Vagina (tissue), 2 donors: ENCODE measurements at regions not wholly inside any gene's neighbourhood (a gene's known extent, or its start where the extent isn't known, plus 50 kb on each side); places are given as distances from the start of the nearest gene placed in this dataset.

ENCODE experiments used
- POLR2A ChIP-seq, 2 donors: fragments of 450-650 bp; IDR thresholded peaks; one replicate each; pipeline ENCODE4 v1.6.1; 2017; ENCODE audit warnings: antibody characterized with exemption in 2 of 2, mild to moderate bottlenecking in 2 of 2, moderate library complexity in 2 of 2
- POLR2AphosphoS5 ChIP-seq, 2 donors: sonication (generic); formaldehyde crosslinking; IDR thresholded peaks; one replicate each; pipeline ENCODE4 v1.9.0; 2017; ENCODE audit warnings: antibody characterized with exemption in 2 of 2, mild to moderate bottlenecking in 2 of 2, low read depth in 1 of 2; ENCODE audit not compliant: insufficient read depth in 1 of 2
- TF ChIP-seq, protein P1 (sequence below), 3 experiments: fragments of 450-650 bp in 2 of 3; fragments of 200-600 bp in 1 of 3; sonication (generic) in 1 of 3; IDR thresholded peaks; one replicate each; pipeline ENCODE4 v1.5.1; 2017 to 2019; ENCODE audit warnings: antibody characterized with exemption in 3 of 3, mild to moderate bottlenecking in 2 of 3, moderate library complexity in 2 of 3

DNA sequence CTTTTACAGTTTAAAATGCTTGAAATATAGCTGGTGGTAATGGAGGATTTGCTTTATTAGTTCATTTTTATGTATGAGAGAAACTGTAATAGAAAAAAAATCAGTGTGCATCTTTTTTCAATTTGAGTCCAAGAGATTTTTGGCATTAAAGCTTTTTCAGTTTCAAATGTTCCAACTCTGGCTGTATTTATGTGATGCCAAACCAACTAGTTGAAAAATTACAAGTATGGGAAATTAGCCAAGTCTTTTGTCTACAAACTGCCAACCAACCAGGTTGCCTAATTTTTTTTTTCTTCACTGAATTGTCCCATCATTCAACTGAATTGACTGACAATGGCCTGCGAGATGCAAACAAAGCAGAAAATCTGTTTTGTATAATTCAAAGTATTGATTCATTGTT lies 95.7 kb downstream of the ICOS start:
- no peak for TF ChIP-seq POLR2AphosphoS5 (IDR thresholded peaks at IDR 0.05; ENCODE audit: insufficient read depth in 1 of 2, low read depth in 1 of 2)
- TF ChIP-seq, protein P1, sequence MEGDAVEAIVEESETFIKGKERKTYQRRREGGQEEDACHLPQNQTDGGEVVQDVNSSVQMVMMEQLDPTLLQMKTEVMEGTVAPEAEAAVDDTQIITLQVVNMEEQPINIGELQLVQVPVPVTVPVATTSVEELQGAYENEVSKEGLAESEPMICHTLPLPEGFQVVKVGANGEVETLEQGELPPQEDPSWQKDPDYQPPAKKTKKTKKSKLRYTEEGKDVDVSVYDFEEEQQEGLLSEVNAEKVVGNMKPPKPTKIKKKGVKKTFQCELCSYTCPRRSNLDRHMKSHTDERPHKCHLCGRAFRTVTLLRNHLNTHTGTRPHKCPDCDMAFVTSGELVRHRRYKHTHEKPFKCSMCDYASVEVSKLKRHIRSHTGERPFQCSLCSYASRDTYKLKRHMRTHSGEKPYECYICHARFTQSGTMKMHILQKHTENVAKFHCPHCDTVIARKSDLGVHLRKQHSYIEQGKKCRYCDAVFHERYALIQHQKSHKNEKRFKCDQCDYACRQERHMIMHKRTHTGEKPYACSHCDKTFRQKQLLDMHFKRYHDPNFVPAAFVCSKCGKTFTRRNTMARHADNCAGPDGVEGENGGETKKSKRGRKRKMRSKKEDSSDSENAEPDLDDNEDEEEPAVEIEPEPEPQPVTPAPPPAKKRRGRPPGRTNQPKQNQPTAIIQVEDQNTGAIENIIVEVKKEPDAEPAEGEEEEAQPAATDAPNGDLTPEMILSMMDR (IDR thresholded peaks at IDR 0.05), result no peak
- TF ChIP-seq POLR2A (IDR thresholded peaks at IDR 0.05), result no peak
